ENCODE measurements at regions not wholly inside any gene's neighbourhood (a gene's known extent, or its start where the extent isn't known, plus 50 kb on each side); places are given as distances from the start of the nearest gene placed in this dataset.

DNA sequence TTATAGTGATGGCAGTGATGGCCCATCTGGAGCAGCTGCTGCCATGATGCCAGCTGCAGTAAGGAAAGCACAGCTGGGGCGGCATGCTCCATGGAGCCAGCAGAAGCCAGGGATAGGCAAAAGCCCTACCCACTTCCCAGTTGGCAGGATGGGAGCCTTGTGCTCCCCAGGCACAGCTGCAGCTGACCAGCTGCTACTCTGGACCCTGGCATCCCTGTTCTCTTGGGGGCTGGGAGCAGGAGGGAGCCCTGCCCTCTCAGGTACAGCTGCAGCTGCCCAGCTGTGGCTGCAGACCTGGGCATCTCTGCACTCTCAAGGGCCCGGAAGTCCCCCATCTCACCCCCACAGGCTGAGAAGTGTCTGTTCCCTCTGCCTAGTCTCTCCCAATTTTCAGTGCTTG is 531.9 kb downstream of the PCDH18 start:
- no peaks in the 10 kb centered on the region for H3K36me3 Mint-ChIP-seq (ENCODE audit: unreplicated experiment)
- TF ChIP-seq, protein P1, sequence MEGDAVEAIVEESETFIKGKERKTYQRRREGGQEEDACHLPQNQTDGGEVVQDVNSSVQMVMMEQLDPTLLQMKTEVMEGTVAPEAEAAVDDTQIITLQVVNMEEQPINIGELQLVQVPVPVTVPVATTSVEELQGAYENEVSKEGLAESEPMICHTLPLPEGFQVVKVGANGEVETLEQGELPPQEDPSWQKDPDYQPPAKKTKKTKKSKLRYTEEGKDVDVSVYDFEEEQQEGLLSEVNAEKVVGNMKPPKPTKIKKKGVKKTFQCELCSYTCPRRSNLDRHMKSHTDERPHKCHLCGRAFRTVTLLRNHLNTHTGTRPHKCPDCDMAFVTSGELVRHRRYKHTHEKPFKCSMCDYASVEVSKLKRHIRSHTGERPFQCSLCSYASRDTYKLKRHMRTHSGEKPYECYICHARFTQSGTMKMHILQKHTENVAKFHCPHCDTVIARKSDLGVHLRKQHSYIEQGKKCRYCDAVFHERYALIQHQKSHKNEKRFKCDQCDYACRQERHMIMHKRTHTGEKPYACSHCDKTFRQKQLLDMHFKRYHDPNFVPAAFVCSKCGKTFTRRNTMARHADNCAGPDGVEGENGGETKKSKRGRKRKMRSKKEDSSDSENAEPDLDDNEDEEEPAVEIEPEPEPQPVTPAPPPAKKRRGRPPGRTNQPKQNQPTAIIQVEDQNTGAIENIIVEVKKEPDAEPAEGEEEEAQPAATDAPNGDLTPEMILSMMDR (IDR thresholded peaks at IDR 0.05): no peak
- peaks cover 12% of the 10 kb centered on the region for H3K9me3 Mint-ChIP-seq (ENCODE audit: unreplicated experiment)
- H3K27me3 Mint-ChIP-seq (ENCODE audit: unreplicated experiment): peaks cover 2% of the 10 kb centered on the region
- H3K4me3 Mint-ChIP-seq (ENCODE audit: unreplicated experiment): no peak overlapping the region
- no peaks in the 10 kb centered on the region for H3K4me1 Mint-ChIP-seq (ENCODE audit: unreplicated experiment)
- no peak overlapping the region for H3K27ac Mint-ChIP-seq (ENCODE audit: unreplicated experiment)
- DNase-seq (ENCODE audit: extremely low spot score, unreplicated experiment): no peak

GRCh38 chr4:136992032-136992431 is 540.3 kb downstream of the PCDH18 start:
- Mint-ChIP-seq H3K9me3 (ENCODE audit: unreplicated experiment) (peaks cover 7% of the 10 kb centered on the region), H3K27ac (ENCODE audit: unreplicated experiment) (no peak overlapping the region), H3K27me3 (ENCODE audit: unreplicated experiment) (peaks cover 2% of the 10 kb centered on the region), H3K4me3 (ENCODE audit: unreplicated experiment) (no peak overlapping the region), H3K36me3 (ENCODE audit: unreplicated experiment) (no peaks in the 10 kb centered on the region), H3K4me1 (ENCODE audit: unreplicated experiment) (no peaks in the 10 kb centered on the region)
- TF ChIP-seq, protein P1 (IDR thresholded peaks at IDR 0.05): no peak
- DNase-seq (ENCODE audit: extremely low spot score, unreplicated experiment): no peak

- TF ChIP-seq, protein P1 (IDR thresholded peaks at IDR 0.05): no peak
- no peak overlapping the region for H3K4me3 Mint-ChIP-seq (ENCODE audit: unreplicated experiment)
- no peaks in the 10 kb centered on the region for H3K36me3 Mint-ChIP-seq (ENCODE audit: unreplicated experiment)
- H3K27ac Mint-ChIP-seq (ENCODE audit: unreplicated experiment): no peak overlapping the region
- H3K27me3 Mint-ChIP-seq (ENCODE audit: unreplicated experiment): no peaks in the 10 kb centered on the region
- peaks cover 4% of the 10 kb centered on the region for H3K9me3 Mint-ChIP-seq (ENCODE audit: unreplicated experiment)
- DNase-seq (ENCODE audit: extremely low spot score, unreplicated experiment): no peak
- no peaks in the 10 kb centered on the region for H3K4me1 Mint-ChIP-seq (ENCODE audit: unreplicated experiment)
Observed at GRCh38 chr4:136985683-136986082, 546.6 kb downstream of the PCDH18 start.

- no peak for DNase-seq (ENCODE audit: extremely low spot score, unreplicated experiment)
- H3K36me3 Mint-ChIP-seq (ENCODE audit: unreplicated experiment): no peaks in the 10 kb centered on the region
- no peaks in the 10 kb centered on the region for H3K27me3 Mint-ChIP-seq (ENCODE audit: unreplicated experiment)
- TF ChIP-seq, protein P1 (IDR thresholded peaks at IDR 0.05): no peak
- H3K4me3 Mint-ChIP-seq (ENCODE audit: unreplicated experiment): no peak overlapping the region
- H3K9me3 Mint-ChIP-seq (ENCODE audit: unreplicated experiment): no peaks in the 10 kb centered on the region
- no peaks in the 10 kb centered on the region for H3K4me1 Mint-ChIP-seq (ENCODE audit: unreplicated experiment)
- H3K27ac Mint-ChIP-seq (ENCODE audit: unreplicated experiment): no peak overlapping the region
Observed at GRCh38 chr4:136967069-136967468, 565.2 kb downstream of the PCDH18 start.

GRCh38 chr4:136965478-136965877 is 566.8 kb downstream of the PCDH18 start:
- H3K27me3 Mint-ChIP-seq (ENCODE audit: unreplicated experiment): no peaks in the 10 kb centered on the region
- DNase-seq (ENCODE audit: extremely low spot score, unreplicated experiment): no peak
- TF ChIP-seq, protein P1 (IDR thresholded peaks at IDR 0.05): no peak
- no peak overlapping the region for H3K4me3 Mint-ChIP-seq (ENCODE audit: unreplicated experiment)
- no peaks in the 10 kb centered on the region for H3K36me3 Mint-ChIP-seq (ENCODE audit: unreplicated experiment)
- H3K9me3 Mint-ChIP-seq (ENCODE audit: unreplicated experiment): no peaks in the 10 kb centered on the region
- no peaks in the 10 kb centered on the region for H3K4me1 Mint-ChIP-seq (ENCODE audit: unreplicated experiment)
- H3K27ac Mint-ChIP-seq (ENCODE audit: unreplicated experiment): no peak overlapping the region
